IMR-90 (cell line): ENCODE measurements at regions not wholly inside any gene's neighbourhood (a gene's known extent, or its start where the extent isn't known, plus 50 kb on each side); places are given as distances from the start of the nearest gene placed in this dataset.

Experiments
- ATAC-seq: fragments of 200-7000 bp; cut with Tn5 transposase; 2 replicates; pipeline ENCODE4 v1.9.1; 2020; ENCODE audit warnings: low read depth, mild to moderate bottlenecking, moderate library complexity
- BruUV-seq: library from RNA; stranded (reverse); fragments of 400-500 nt; replicated peaks from 2 replicates; lab custom pipeline; 2021; lab: Mats Ljungman, UMichigan
- CTCF ChIA-PET: fragments of 300-600 bp; formaldehyde crosslinking; extraction: SDS; loops from one replicate; lab custom pipeline; 2021; ENCODE audit warnings: antibody characterized with exemption; lab: Yijun Ruan, JAX
- POLR2A ChIA-PET: fragments of 300-600 bp; sonication (Branson Sonifier 250); formaldehyde crosslinking; loops from one replicate; lab custom pipeline; 2022; ENCODE audit warnings: antibody characterized with exemption; ENCODE audit not compliant: unreplicated experiment; lab: Charles Lee
- DNase-seq: peaks from one replicate; pipeline ENCODE4 v3.0.0; 2013
- H2AFZ ChIP-seq: replicated peaks from 2 replicates; pipeline ENCODE3; 2013; ENCODE audit warnings: low read length, mild to moderate bottlenecking; ENCODE audit not compliant: poor library complexity
- H2AK5ac ChIP-seq: 2 replicates; pipeline ENCODE4 v1.6.1; 2013; ENCODE audit warnings: low read depth, low read length, inconsistent platforms
- H2AK9ac ChIP-seq: replicated peaks from 2 replicates; pipeline ENCODE3; 2013; ENCODE audit warnings: mild to moderate bottlenecking, low read depth, low read length, moderate library complexity; ENCODE audit not compliant: poor library complexity
- H2BK120ac ChIP-seq: 2 replicates; pipeline ENCODE4 v1.6.1; 2013; ENCODE audit warnings: low read depth, low read length, inconsistent platforms
- H2BK15ac ChIP-seq: 3 replicates; pipeline ENCODE4 v1.6.1; 2013; ENCODE audit warnings: low read depth, low read length, inconsistent platforms
- H2BK20ac ChIP-seq: 2 replicates; pipeline ENCODE4 v1.6.1; 2013; ENCODE audit warnings: low read depth, mild to moderate bottlenecking, inconsistent platforms, low read length, moderate library complexity
- H2BK5ac ChIP-seq: 2 replicates; pipeline ENCODE4 v1.6.1; 2013; ENCODE audit warnings: mild to moderate bottlenecking, low read depth, low read length, inconsistent platforms; ENCODE audit not compliant: poor library complexity, severe bottlenecking
- H3K14ac ChIP-seq: replicated peaks from 2 replicates; pipeline ENCODE4 v1.6.1; 2013; ENCODE audit warnings: low read depth, low read length, inconsistent platforms
- H3K18ac ChIP-seq: 2 replicates; pipeline ENCODE4 v1.6.1; 2013; ENCODE audit warnings: low read depth, low read length, control low read depth
- H3K23ac ChIP-seq: 2 replicates; pipeline ENCODE4 v1.6.1; 2013; ENCODE audit warnings: low read depth, low read length, inconsistent platforms
- H3K27ac ChIP-seq: 2 replicates; pipeline ENCODE4 v1.5.1; 2013; ENCODE audit warnings: mild to moderate bottlenecking, control low read depth, low read length; ENCODE audit not compliant: insufficient read depth
- H3K27me3 ChIP-seq: 2 replicates; pipeline ENCODE4 v1.6.1; 2013; ENCODE audit warnings: low read length; ENCODE audit not compliant: control insufficient read depth, insufficient read depth
- H3K36me3 ChIP-seq: 2 replicates; pipeline ENCODE4 v1.6.1; 2013; ENCODE audit warnings: low read length, mixed read lengths; ENCODE audit not compliant: control insufficient read depth, insufficient read depth
- H3K4ac ChIP-seq: 2 replicates; pipeline ENCODE4 v1.6.1; 2013; ENCODE audit warnings: low read depth, low read length, inconsistent platforms
- H3K4me1 ChIP-seq: 2 replicates; pipeline ENCODE4 v1.6.1; 2013; ENCODE audit warnings: low read length, mixed read lengths; ENCODE audit not compliant: control insufficient read depth, insufficient read depth
- H3K4me2 ChIP-seq: 2 replicates; pipeline ENCODE4 v1.6.1; 2013; ENCODE audit warnings: low read depth, mild to moderate bottlenecking, control low read depth, low read length, moderate library complexity
- H3K4me3 ChIP-seq: 2 replicates; pipeline ENCODE4 v1.5.1; 2013; ENCODE audit warnings: low read depth, mild to moderate bottlenecking, control low read depth, low read length, moderate library complexity; ENCODE audit not compliant: insufficient read depth
- H3K56ac ChIP-seq: 2 replicates; pipeline ENCODE4 v1.6.1; 2013; ENCODE audit warnings: low read length, inconsistent platforms; ENCODE audit not compliant: insufficient read depth; ENCODE audit errors: extremely low read depth
- H3K79me1 ChIP-seq, 2 experiments: 2 replicates each; pipeline ENCODE4 v1.6.1; 2013; ENCODE audit warnings: low read length in 2 of 2, inconsistent platforms in 1 of 2, low read depth in 1 of 2
- H3K9ac ChIP-seq: 2 replicates; pipeline ENCODE4 v1.6.1; 2013; ENCODE audit warnings: low read depth, low read length, control low read depth
- H3K9me1 ChIP-seq: 2 replicates; pipeline ENCODE4 v1.6.1; 2013; ENCODE audit warnings: low read length, inconsistent platforms; ENCODE audit not compliant: insufficient read depth
- H3K9me3 ChIP-seq: 2 replicates; pipeline ENCODE4 v1.6.1; 2013; ENCODE audit warnings: low read length; ENCODE audit not compliant: control insufficient read depth, insufficient read depth
- H4K20me1 ChIP-seq: 2 replicates; pipeline ENCODE4 v1.6.1; 2013; ENCODE audit warnings: low read length, inconsistent platforms; ENCODE audit not compliant: insufficient read depth
- H4K5ac ChIP-seq: 2 replicates; pipeline ENCODE4 v1.6.1; 2013; ENCODE audit warnings: mild to moderate bottlenecking, low read depth, low read length, control low read depth
- H4K8ac ChIP-seq, 2 experiments: 2 replicates each; pipeline ENCODE4 v1.6.1; 2013; ENCODE audit warnings: low read depth in 2 of 2, low read length in 2 of 2, control low read depth in 1 of 2, inconsistent platforms in 1 of 2
- H4K91ac ChIP-seq: 2 replicates; pipeline ENCODE4 v1.6.1; 2013; ENCODE audit warnings: low read depth, low read length, inconsistent platforms; ENCODE audit not compliant: insufficient read depth
- MAFK ChIP-seq: IDR thresholded peaks from 2 replicates; pipeline ENCODE4 v1.6.1; 2012; ENCODE audit warnings: low read depth, low read length, improper control_type of control experiment
- SMC3 ChIP-seq: fragments of 150-350 bp; IDR thresholded peaks from 2 replicates; pipeline ENCODE4 v1.6.1; 2016; ENCODE audit warnings: low read depth, mild to moderate bottlenecking, antibody characterized with exemption, low read length, moderate library complexity
- dilution Hi-C: fragments of 300-500 bp; cut with HindIII; formaldehyde crosslinking; loops from one replicate; pipeline ENCODE4 v1.14.3; 2018; ENCODE audit warnings: low sequenced_read_pairs; ENCODE audit not compliant: unreplicated experiment
- in situ Hi-C: fragments of 300-500 bp; cut with MboI; formaldehyde crosslinking; loops from 3 replicates; pipeline ENCODE4 v1.14.3; 2019; ENCODE audit warnings: low sequenced_read_pairs, inconsistent platforms, mixed read lengths
- intact Hi-C: fragments of 100-400 bp; cut with micrococcal nuclease; formaldehyde crosslinking; loops from 2 replicates; pipeline ENCODE4 v1.10.0; 2022

DNA sequence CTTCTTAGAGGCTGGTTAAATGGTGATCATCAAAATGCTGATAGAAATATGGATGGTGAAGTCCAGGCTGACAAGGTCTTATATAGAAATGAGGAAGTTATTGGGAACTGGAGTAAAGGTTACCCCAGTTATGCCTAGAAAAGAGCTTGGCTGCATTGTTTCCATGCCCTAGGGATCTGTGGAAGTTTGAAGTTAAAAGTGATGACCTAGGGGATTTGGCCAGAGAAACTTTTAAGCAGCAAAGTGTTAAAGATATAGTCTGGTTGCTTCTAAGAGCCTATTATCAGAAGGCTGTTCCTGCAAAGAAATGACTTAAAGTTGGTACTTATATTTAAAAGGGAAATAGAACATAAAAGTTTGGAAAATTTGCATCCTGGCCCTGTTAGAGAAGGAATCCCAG, 200.3 kb downstream of the ICE1 start:
- no peak overlapping the region for H2BK15ac ChIP-seq
- dilution Hi-C loops (no loop called here), intact Hi-C loops (no loop called here), in situ Hi-C loops (no loop called here)
- H3K23ac ChIP-seq = no peak overlapping the region
- H3K36me3 ChIP-seq = no peaks in the 10 kb centered on the region
- no peak overlapping the region for H2AFZ ChIP-seq
- H3K9me3 ChIP-seq = peaks cover 21% of the 10 kb centered on the region
- no peak overlapping the region for H2BK5ac ChIP-seq
- no peak overlapping the region for H3K4me3 ChIP-seq
- no peak overlapping the region for H3K27ac ChIP-seq
- no peak overlapping the region for H2BK120ac ChIP-seq
- no peak overlapping the region for H4K8ac ChIP-seq
- no peaks in the 10 kb centered on the region for H3K79me1 ChIP-seq
- no peak overlapping the region for H3K18ac ChIP-seq
- H4K91ac ChIP-seq = no peak overlapping the region
- H3K4ac ChIP-seq = no peak overlapping the region
- BruUV-seq = no TSS peak
- no peak overlapping the region for H2AK9ac ChIP-seq
- ATAC-seq = no peak
- ChIA-PET POLR2A (no interaction called here), CTCF (no interaction called here)
- no peaks in the 10 kb centered on the region for H3K9me1 ChIP-seq
- H3K27me3 ChIP-seq = no peaks in the 10 kb centered on the region
- H2AK5ac ChIP-seq = no peak overlapping the region
- no peak overlapping the region for H4K5ac ChIP-seq
- no peak overlapping the region for H3K9ac ChIP-seq
- TF ChIP-seq SMC3 = no peak
- peak; percentile 55 for TF ChIP-seq MAFK
- H3K14ac ChIP-seq = no peak overlapping the region
- DNase-seq = no peak
- H2BK20ac ChIP-seq = no peak overlapping the region
- H3K4me2 ChIP-seq = no peak overlapping the region
- H4K20me1 ChIP-seq = no peaks in the 10 kb centered on the region
- H3K56ac ChIP-seq = no peak overlapping the region
- H3K4me1 ChIP-seq = no peaks in the 10 kb centered on the region
